ENCODE measurements at regions not wholly inside any gene's neighbourhood (a gene's known extent, or its start where the extent isn't known, plus 50 kb on each side); places are given as distances from the start of the nearest gene placed in this dataset.

GRCh38 chr12:13376610-13377373 is 180.3 kb downstream of the EMP1 start:
- Histone ChIP-seq H3K9me3 (peaks cover 0 to 13% (median 0%) of the 10 kb centered on the region in 11 donors), H3K27ac (no peak overlapping the region), H3K4me1 (peaks cover 0 to 9% (median 0%) of the 10 kb centered on the region in 9 donors), H3K36me3 (no peaks in the 10 kb centered on the region), H3K27me3 (peaks cover 0 to 8% (median 0%) of the 10 kb centered on the region in 7 donors), H3K4me3 (no peak overlapping the region)
- ATAC-seq (no peak), DNase-seq (no peak)
- WGBS, 2 donors: 87 to 91% methylated on average over 7 of the region's 7 CpGs
- intact Hi-C loops (cut with DNase I): no loop called here
- no peak for TF ChIP-seq CTCF (IDR thresholded peaks at IDR 0.05)

GRCh38 chr12:13375583-13376345 is 179.2 kb downstream of the EMP1 start:
- intact Hi-C loops (cut with DNase I): no loop called here
- H3K9me3 ChIP-seq: peaks cover 0 to 13% (median 0%) of the 10 kb centered on the region in 11 donors
- WGBS, 2 donors: 67 to 70% methylated on average over 2 of the region's 2 CpGs
- DNase-seq (no peak), ATAC-seq (no peak)
- no peak overlapping the region for H3K4me3 ChIP-seq
- no peak overlapping the region for H3K27ac ChIP-seq
- H3K27me3 ChIP-seq: peaks cover 0 to 8% (median 0%) of the 10 kb centered on the region in 7 donors
- H3K4me1 ChIP-seq: peaks cover 0 to 9% (median 0%) of the 10 kb centered on the region in 9 donors
- no peaks in the 10 kb centered on the region for H3K36me3 ChIP-seq
- no peak for TF ChIP-seq CTCF (IDR thresholded peaks at IDR 0.05)

GRCh38 chr12:13374793-13375192 is 178.3 kb downstream of the EMP1 start:
- peak; percentile 13 to 31 for DNase-seq
- peaks cover 0 to 13% (median 0%) of the 10 kb centered on the region in 11 donors for H3K9me3 ChIP-seq
- H3K4me3 ChIP-seq: no peak overlapping the region
- peaks cover 0 to 12% (median 0%) of the 10 kb centered on the region in 7 donors for H3K27me3 ChIP-seq
- H3K4me1 ChIP-seq: peaks cover 0 to 9% (median 0%) of the 10 kb centered on the region in 9 donors
- intact Hi-C loops (cut with DNase I): no loop called here
- TF ChIP-seq CTCF (IDR thresholded peaks at IDR 0.05): no peak
- no peak overlapping the region for H3K27ac ChIP-seq
- WGBS, 2 donors: 36 to 49% methylated on average over 5 of the region's 5 CpGs
- H3K36me3 ChIP-seq: no peaks in the 10 kb centered on the region
- ATAC-seq: peak in 4 of 8 donors; percentile 48 to 61 (median 53)

- Histone ChIP-seq H3K9me3 (peaks cover 0 to 13% (median 0%) of the 10 kb centered on the region in 11 donors), H3K36me3 (no peaks in the 10 kb centered on the region), H3K4me1 (peaks cover 0 to 9% (median 0%) of the 10 kb centered on the region in 9 donors), H3K4me3 (no peak overlapping the region), H3K27me3 (peaks cover 0 to 14% (median 0%) of the 10 kb centered on the region in 7 donors), H3K27ac (no peak overlapping the region)
- DNase-seq (no peak), ATAC-seq (no peak)
- no peak for TF ChIP-seq CTCF (IDR thresholded peaks at IDR 0.05)
- intact Hi-C loops (cut with DNase I): no loop called here
- WGBS, 2 donors: 80 to 88% methylated on average over 2 of the region's 2 CpGs
Measured at GRCh38 chr12:13373803-13374202, 177.3 kb downstream of the EMP1 start.
